IPS-NIHi7 (cell line): ENCODE measurements at regions not wholly inside any gene's neighbourhood (a gene's known extent, or its start where the extent isn't known, plus 50 kb on each side); places are given as distances from the start of the nearest gene placed in this dataset.

ENCODE experiments used
- DNase-seq: peaks from one replicate; pipeline ENCODE4 v3.0.0; 2012; ENCODE audit warnings: mixed read lengths; ENCODE audit errors: extremely low spot score

DNA sequence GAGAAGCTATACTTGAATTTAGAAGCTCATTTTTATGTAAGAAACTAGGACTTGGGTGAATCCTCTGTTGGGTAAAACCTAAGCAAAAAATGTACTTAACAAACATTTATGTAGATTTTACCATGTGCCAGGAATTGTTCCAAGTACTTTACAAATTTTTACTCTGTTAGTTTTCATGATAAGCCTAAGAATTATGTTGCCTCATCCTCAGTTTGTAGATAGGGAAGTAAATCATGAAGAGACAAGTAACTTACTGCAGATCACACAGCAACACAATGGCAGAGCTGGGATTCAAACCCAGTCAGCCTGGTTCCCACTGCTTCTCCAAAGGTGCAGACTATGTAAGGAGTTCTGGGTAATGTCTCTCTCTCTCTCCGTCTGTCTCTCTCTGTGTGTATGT is 169.9 kb downstream of the DIPK2A start:
- no peak for DNase-seq

DNA sequence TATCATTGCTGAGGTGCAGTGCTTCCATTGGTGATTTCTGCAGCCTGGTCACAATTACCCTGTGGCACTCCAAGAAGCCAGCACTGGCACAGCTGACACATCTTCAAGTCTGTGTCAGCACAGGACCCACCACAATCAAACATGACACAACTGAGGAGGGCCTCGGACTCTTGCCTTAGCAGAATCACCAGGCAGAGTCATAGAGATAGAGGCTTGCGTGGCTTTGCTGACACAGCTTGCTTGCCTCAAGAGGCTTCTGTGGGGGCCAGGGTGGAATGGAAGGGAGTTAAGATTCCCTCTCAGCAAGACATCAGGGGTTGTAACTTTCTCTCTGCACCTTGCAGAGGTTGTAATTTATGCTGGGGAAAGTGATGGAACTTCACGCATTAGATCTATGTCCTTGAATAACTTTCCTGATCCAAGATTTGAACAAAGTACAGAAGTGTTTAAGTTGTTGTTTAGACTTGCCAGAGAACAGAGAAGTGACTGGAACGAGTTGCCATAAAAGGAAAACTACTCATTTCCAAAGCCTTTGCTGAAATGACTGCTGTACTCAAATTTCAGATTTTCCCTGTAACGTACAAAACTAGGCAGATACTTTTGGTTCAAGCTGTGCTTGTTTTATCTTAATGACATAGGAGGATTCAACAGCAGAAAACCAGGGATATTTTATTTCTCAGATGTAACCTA is 170.7 kb downstream of the DIPK2A start:
- peak; percentile 19 for DNase-seq

DNA sequence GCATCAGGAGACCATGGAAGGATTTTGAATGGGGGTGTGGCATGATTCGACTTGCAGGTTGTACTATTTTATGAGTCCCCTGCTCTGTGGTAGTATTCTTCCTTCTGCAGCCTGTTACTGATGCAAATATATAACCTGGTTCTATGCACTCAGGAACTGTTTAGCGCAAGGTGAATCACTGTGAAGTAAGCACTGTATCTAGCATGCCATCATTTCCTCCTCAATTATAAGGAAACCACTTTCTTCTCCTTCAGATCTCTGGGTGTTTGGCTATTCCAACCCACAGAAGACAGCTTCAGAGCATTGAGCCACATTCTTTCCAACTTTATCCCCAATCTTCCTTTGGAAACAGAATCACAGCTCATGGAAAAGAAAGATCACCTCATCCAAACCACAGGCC is 176.7 kb downstream of the DIPK2A start:
- DNase-seq = no peak

DNA sequence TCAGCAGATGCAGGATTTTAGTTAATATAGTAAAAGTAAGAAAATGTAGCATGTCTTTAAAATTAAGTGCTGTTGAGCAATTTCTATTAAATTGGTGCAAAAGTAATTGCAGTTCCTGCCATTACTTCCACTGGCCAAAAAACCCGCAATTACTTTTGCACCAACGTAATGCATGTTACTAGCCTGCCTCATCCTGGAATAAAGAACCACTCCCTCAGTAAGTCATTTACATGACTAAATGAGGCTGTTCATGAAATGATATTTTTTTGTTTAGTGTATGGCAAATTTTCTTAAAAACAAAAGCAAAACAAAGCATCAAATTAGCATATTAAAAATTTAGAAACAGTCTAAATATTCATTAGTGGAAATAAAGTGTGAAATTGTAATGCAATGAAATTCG is 180.4 kb downstream of the DIPK2A start:
- no peak for DNase-seq

DNA sequence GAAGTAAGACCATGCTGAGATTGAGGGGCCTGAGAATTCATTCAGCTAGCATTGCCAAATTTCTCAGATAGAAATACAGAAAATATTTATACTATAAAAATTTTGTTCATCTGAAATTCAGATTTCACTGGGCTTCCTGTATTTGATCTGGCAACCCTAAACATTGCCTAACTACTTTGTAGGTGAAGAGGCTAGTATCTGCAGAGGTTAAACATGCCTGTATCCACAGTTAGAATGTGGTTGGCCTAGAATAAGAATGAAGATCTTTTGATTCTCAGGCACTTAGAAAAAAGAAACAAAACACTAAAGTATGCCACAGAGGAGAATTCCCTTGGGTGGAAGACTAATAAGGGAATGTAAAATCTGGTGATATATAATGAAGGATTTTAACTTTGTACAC is 189.0 kb downstream of the DIPK2A start:
- DNase-seq = no peak

DNA sequence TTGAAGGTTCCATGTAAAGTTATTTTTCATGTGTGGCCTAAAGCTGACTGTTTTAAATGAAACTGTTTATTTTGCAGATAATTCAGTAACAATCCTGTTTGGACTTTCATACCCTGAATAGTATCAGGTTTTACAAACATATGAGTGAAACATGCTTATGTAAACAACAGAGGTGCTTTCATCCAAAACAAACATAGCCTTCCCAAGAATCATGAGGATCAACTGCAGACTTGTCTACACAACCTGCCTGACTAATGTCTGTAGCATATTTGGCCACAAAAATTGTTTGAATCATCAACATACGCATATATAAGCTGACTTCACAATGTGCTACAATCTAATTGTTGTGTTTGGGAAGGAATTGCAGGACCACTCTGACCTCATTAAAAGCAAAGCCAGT is 190.4 kb downstream of the DIPK2A start:
- DNase-seq = no peak

DNA sequence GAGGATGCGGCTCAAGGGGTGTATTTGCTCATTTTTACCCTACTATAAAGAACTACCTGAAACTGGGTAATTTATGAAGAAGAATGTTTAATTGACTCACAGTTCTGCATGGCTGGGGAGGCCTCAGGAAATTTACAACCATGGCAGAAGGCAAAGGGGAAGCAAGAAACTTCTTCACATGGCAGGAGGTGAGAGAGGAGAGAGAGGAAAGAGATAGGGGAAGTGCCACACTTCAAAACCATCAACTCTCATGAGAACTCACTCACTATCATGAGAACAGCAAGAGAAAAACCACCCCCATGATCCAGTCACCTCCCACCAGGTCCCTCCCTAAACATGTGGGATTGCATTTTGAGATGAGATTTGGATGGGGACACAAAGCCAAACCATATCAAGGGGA is 192.7 kb downstream of the DIPK2A start:
- DNase-seq = no peak

DNA sequence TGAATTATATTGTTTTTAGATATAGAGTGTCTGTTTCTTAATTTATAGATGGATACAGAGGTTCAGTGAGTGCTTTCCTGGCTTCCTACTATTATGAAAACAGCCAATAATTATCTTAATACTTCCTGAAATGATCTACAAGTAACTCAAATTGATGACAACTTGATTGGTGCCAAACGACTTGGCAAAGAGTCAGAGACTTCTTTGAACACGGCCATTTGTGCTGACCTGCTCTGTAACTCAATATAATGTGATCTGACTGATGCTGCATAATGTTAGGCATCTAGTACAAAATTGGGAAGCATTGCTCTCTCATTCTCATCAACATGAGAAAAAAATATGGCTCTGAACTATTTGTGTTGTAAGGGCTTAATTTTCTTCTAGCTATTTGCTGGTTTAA is 193.9 kb downstream of the DIPK2A start:
- no peak for DNase-seq

DNA sequence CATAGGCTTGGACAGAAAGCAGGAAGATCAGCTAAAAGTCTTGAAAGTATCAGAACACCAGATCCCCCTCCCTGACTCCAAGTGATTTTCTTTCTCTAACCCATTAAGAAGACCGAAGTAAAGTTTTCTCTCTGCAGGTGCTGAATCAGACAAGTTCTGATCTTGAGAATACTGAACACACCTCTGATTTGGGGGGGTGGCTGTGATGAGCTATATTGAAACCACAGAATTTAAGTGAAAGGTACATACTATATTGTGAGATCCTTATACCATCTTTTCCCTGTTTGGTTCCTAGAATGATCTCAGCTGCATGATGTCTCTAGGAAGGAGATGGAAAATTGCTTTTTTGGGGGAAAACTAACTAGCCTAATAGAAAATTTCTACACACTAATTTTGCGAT is 196.0 kb downstream of the DIPK2A start:
- DNase-seq = no peak

DNA sequence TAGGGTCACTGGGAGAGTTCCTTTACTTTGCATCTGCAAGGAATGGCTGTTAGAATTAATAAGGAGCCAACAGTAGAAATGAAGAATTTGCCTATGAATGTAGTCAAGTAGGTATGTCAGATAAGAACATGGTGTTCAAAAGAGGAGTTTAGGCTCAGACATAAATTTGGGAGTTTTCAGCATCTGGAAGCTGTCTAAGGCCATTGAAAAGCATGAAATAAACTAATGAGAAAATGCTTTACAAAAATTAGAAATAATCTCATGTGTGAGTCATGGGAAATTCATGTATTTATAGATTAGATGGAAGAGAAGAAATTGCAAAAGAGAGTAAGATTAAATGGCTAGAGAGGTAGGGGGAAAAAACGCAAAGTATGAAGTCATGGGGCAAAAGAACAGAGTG is 201.9 kb downstream of the DIPK2A start:
- no peak for DNase-seq

DNA sequence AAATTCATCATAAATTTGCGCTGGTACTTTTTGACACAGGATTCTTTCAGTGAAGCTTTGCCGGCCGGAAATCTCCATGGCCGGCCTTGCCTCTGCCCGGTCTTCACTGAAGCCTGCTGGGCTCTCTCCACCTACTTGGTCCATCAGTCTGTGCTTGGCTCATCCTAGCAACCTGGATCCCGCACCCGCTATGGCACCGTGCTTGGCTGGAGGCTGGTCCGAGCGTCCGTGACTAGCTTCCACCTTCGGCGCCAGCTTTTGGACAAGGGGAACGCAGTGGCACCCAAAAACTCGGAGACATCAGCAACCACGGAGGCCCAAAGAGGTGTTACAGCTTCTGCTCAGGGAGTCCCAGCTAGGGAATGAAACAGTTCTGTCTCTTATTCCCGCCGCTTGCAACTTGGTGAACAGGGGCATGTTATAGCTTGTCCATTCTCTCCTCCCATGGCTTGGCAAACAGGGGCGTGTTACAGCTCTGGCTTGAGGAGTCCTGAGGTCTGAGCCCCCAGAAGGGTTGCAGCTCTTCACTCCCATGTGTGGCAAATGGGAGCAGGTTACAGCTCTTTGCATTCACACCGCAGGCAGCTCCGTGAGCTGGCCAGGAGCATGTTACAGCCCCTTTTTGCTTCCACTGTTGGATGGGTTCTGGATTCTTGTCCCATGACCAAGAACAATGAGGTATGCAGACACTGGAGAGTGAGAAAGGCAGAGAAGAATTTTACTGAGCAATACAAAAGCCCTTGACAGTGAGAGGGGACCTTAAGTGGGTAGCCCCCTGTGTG is 204.2 kb downstream of the DIPK2A start:
- no peak for DNase-seq

DNA sequence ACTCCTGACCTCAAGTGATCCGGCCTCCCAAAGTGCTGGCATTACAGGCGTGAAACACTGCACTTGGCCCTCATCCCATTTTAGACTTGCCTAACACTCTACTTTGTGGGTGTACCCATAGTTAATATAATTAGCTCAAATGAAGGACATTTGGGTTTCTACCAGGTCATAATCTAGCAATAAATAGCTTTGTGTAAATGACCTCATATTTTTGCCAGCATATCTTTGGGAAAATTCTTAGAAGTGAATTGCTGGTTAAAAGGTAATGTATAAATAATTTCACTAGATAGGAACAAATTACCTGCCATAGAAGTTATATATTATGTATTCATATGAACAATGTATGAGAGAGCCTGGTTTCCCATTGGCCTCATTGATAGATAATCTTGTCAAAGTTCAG is 206.0 kb downstream of the DIPK2A start:
- DNase-seq = no peak

DNA sequence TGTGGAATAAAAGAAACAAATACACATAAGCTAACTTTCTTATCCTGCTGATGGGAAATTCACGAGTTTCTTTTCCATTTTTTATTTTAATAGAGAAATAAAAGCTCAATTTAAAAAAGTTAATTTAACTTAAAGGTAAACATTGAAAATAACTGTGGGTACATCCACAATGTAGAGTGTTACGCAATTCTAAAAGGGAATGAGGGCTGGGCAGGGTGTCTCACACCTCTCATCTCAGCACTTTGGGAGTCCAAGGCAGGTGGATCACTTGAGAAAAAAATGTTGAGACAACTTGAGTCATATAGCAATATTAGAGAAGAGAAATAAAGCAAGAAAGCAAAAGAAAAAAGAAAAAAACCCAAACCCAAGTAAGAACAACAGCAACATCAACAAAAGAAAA is 207.0 kb downstream of the DIPK2A start:
- no peak for DNase-seq

DNA sequence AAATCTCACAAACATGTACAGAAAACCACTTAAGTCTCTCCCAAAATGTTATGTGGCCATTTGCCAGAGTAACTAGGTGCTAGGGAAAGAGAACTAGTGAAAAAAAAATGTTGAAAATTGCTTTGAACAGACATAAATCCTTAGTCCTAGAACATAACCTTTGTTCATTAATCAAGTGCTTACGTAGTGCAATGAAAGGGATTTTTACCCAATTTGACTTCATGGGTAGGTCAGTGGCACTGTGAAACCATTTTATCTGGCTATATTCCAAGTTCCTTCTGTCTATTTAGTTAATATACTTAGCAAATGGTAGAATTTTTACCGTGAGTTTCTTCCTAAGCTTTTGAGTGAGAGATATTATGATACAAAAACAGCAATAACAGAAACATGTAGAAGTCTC is 209.4 kb downstream of the DIPK2A start:
- DNase-seq = no peak

DNA sequence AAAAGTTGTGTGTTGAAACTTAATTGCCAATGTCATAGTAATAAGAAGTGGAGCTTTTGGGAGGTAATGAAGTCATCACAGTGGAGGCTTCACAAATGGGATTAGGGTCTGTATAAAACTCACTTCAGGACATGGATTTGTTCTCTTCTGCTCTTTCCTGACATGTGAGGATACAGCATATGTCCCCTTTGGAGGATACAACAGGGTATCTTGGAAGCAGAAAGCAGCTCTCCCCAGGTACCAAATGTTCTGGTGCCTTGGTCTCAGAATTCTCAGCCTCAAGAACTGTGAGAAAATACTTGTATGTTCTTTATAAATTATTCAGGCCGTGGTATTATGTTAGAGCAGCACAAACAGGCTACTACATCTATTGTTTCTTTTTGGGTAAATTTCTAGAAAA is 210.9 kb downstream of the DIPK2A start:
- DNase-seq = no peak

DNA sequence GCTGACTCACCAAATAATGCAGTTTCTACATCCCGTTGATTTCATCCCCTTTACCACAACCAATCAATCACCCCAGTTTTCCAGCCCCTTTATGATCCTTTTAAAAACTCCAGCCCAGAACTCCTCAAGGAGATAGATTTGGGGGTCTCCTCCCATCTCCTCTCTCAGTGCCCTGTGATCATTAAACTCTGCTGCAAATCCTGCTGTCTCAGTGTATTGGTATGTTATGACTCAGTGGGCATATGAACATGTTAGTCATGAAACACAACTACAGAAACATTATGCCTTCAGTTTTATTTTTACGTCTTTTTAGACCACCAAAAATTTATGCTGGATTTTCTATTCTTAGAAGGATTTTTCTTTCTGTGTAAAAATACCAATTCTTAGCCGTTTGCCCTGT is 213.7 kb downstream of the DIPK2A start:
- DNase-seq = no peak

DNA sequence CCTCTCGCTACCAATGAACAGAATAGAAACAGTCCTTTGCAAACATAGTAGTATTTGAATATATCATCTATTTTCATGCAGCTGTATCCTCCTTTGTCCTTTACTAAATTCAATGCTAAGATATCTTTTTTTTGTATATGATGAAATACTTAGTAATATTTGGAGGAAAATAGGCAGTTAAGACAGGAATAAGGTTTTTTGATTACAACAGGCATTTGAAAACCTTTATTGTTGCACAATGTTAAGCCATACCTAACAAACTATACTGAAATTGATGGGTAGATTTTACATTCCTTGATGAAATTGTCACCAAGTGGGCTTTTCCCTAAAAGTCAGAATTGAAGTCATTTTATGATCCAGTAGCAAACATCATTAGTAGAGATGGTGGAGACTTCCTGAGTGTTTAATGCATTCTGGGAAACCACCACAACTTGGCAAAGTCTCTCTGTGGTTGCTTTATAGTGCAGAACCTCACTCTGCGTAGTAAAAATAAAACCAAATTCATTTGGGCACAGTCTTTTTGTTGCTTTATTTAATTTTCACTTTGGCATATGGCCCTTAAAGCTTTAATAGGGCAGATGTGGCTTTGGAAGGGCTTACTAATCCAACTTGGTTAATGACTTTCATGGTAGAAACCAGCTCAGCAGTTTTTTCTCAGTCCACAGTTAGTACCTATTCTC is 216.0 kb downstream of the DIPK2A start:
- DNase-seq = no peak

DNA sequence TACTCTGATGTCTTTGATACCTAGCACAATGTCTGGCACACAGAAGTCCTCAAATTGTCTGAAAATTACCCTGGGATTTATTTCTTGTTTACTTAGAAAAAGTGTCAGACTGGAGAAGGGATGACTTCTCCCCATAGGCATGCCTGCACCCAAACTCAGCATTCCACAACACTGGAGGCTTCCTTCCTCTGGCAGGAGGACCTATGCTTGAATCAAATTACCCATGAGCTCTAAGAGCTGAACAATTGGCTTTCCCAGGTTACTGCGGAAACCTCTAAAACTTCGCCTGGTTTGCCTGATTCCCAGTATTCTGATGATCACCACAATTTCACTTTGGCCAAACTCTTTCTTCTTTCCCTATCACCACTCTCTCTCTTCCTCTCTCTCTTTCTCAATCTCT is 217.4 kb downstream of the DIPK2A start:
- DNase-seq = peak; percentile 30

DNA sequence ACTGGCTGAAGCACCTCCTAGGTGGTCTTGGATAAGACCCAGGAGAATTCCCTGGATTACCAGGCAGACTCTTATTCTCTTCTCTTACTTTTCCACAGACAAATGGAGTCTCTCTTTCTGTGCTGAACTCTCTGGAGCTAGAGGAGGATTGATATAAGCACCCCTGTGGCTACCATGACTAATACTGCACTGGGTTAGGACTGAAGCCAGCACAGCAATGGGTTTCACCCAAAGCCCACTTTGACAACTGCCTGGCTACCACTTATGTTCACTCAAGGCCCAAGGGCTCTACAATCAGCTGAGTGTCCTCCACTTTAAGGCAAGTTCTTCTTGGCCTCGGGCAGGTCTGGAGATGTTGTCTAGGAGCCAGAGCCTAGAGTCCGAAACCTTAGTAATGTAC is 225.5 kb downstream of the DIPK2A start:
- no peak for DNase-seq

DNA sequence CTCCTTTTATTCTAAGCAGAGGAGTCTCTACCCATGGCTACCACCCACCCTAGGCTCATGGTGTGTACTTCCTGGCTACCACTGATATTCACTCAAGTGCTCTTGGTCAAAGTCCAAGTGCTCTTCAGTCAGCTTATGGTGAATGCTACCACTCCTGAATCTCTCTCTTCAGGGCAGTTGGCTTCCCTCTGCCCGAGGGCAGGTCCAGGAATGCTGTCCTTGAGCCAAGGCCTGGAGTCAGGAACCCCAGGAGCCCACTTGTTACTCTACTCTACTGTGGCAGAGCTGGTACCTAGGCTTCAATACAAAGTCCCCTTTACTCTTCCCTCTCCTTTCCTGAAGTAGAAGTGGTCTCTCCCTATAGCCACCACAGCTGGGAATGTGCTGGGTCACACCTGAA is 226.0 kb downstream of the DIPK2A start:
- no peak for DNase-seq

DNA sequence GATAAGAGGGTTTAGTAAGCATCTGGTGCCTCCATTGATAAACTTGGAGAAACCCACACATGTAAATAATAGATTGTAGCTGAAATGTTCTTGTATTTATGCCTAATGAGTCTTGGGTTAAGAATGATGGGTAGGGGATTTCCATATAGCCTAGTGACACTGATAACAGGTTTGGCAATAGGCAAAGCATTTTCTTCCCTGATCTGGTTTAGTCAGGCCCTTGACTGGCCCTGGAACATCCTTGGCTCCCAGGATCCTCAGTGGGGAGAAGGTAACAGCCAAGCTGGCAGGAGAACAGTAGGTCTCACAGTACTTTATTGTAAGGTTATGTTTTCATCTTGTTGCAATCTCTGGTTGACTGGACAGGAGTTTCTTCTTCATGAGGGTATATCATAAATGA is 228.4 kb downstream of the DIPK2A start:
- no peak for DNase-seq

DNA sequence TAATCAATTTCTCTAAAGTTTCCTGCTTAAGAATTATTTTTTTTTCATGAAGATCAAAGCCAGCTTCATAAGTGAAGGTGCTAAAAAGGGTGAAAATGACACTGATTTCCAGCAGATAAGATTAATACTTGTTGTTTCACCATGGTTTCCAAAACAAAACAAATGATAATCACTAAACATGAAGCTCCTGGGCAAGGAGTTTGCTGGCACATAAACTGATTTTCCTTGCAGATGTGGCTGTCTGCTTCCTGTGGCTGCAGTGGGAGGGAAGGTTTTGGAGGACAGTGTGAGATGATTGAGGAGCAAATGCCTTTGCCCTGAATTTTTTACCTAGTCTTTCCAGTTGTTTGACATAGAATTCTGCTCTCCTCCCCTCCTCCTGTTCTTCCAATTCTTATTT is 228.8 kb downstream of the DIPK2A start:
- no peak for DNase-seq

DNA sequence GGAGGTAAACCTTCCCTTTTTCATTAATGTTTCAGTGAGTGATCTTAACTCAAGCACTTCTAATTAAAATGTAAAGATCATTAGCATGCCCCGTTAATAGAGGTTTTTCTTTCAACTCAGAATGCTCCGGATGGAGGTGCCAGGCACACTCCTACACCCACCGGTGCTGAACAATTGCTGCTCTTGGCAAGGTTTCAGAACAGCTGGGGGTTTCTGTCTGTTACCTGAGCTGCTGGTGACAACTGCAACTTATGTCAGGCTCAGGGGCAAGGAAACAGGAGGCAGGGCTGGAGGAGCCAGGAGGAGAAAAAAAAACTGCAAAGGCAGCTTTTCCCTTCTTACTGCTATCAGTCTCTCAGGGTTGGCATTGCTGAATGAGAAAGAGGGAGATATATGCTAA is 250.1 kb downstream of the DIPK2A start:
- peak; percentile 25 for DNase-seq
